Activated T-cell treated with anti-CD3 and anti-CD28 coated beads, Interleukin-2, amount 50 U/mL, for 4 hours (primary cell): ENCODE measurements at regions not wholly inside any gene's neighbourhood (a gene's known extent, or its start where the extent isn't known, plus 50 kb on each side); places are given as distances from the start of the nearest gene placed in this dataset.
A peak's percentile ranks its signal among the peaks of the same experiment; 100 is the strongest.
"Not testable (repeated sequence)": the region's sequence is repeated elsewhere in the genome, so short reads cannot be mapped to it uniquely, and the experiment has no call there.

Source experiments
- ATAC-seq, 2 donors: fragments of 200-7000 bp; cut with Tn5 transposase; one replicate each; pipeline ENCODE4 v1.10.0; 2021
- DNase-seq: peaks from one replicate; pipeline ENCODE4 v3.0.0-alpha.2; 2020
- H3K27me3 Mint-ChIP-seq: one replicate; pipeline ENCODE4 v1.8.0; 2021; ENCODE audit warnings: low read depth, mixed read lengths
- H3K36me3 Mint-ChIP-seq: one replicate; pipeline ENCODE4 v1.8.0; 2022; ENCODE audit warnings: mixed read lengths; ENCODE audit not compliant: insufficient read depth
- H3K4me1 Mint-ChIP-seq: one replicate; pipeline ENCODE4 v1.8.0; 2021; ENCODE audit warnings: low read depth, mixed read lengths
- H3K4me3 Mint-ChIP-seq: one replicate; pipeline ENCODE4 v1.8.0; 2021; ENCODE audit warnings: mild to moderate bottlenecking, moderate library complexity, mixed read lengths
- H3K9me3 Mint-ChIP-seq: one replicate; pipeline ENCODE4 v1.8.0; 2021; ENCODE audit warnings: mixed read lengths

- ATAC-seq (peak in 1 of 2 donors; percentile 28), DNase-seq (no peak)
- H3K9me3 Mint-ChIP-seq = no peaks in the 10 kb centered on the region
- peaks cover 7% of the 10 kb centered on the region for H3K27me3 Mint-ChIP-seq
- H3K4me3 Mint-ChIP-seq = no peak overlapping the region
- peaks cover 5% of the 10 kb centered on the region for H3K4me1 Mint-ChIP-seq
- no peaks in the 10 kb centered on the region for H3K36me3 Mint-ChIP-seq
Observed at GRCh38 chr2:166381-166780, 97.5 kb downstream of the SH3YL1 start.

- Mint-ChIP-seq H3K36me3 (no peaks in the 10 kb centered on the region), H3K4me3 (no peak overlapping the region)
- ATAC-seq = no peak
Observed at GRCh38 chr2:165530-165929, 98.3 kb downstream of the SH3YL1 start.

GRCh38 chr2:162473-163382, 101.1 kb downstream of the SH3YL1 start:
- peaks cover 5% of the 10 kb centered on the region for H3K4me1 Mint-ChIP-seq
- no peak for DNase-seq

More at GRCh38 chr2:165530-165929, 98.3 kb downstream of the SH3YL1 start:
- Mint-ChIP-seq H3K4me1 (peaks cover 5% of the 10 kb centered on the region), H3K27me3 (peaks cover 16% of the 10 kb centered on the region), H3K9me3 (no peaks in the 10 kb centered on the region)
- DNase-seq = no peak

GRCh38 chr2:161729-162128, 102.1 kb downstream of the SH3YL1 start:
- ATAC-seq (no peak), DNase-seq (no peak)
- Mint-ChIP-seq H3K4me1 (peaks cover 5% of the 10 kb centered on the region), H3K27me3 (peaks cover 13% of the 10 kb centered on the region), H3K36me3 (no peaks in the 10 kb centered on the region), H3K4me3 (no peak overlapping the region), H3K9me3 (no peaks in the 10 kb centered on the region)

More at GRCh38 chr2:162473-163382, 101.1 kb downstream of the SH3YL1 start:
- H3K36me3 Mint-ChIP-seq = no peaks in the 10 kb centered on the region
- H3K4me3 Mint-ChIP-seq = no peak overlapping the region
- H3K9me3 Mint-ChIP-seq = no peaks in the 10 kb centered on the region
- H3K27me3 Mint-ChIP-seq = peaks cover 15% of the 10 kb centered on the region
- ATAC-seq = no peak

- ATAC-seq (no peak), DNase-seq (no peak)
- peaks cover 1% of the 10 kb centered on the region for H3K4me1 Mint-ChIP-seq
- no peaks in the 10 kb centered on the region for H3K9me3 Mint-ChIP-seq
- no peaks in the 10 kb centered on the region for H3K36me3 Mint-ChIP-seq
- peaks cover 18% of the 10 kb centered on the region for H3K27me3 Mint-ChIP-seq
- no peak overlapping the region for H3K4me3 Mint-ChIP-seq
Observed at GRCh38 chr2:151553-152334, 105.4 kb upstream of the FAM110C start.

- peaks cover 1% of the 10 kb centered on the region for H3K4me1 Mint-ChIP-seq
- H3K4me3 Mint-ChIP-seq = no peak overlapping the region
- H3K27me3 Mint-ChIP-seq = peaks cover 9% of the 10 kb centered on the region
- H3K36me3 Mint-ChIP-seq = no peaks in the 10 kb centered on the region
- ATAC-seq (no peak), DNase-seq (no peak)
- no peaks in the 10 kb centered on the region for H3K9me3 Mint-ChIP-seq
Observed at GRCh38 chr2:145407-145806, 99.1 kb upstream of the FAM110C start.

GRCh38 chr2:141611-142010, 95.3 kb upstream of the FAM110C start:
- no peak overlapping the region for H3K4me3 Mint-ChIP-seq
- ATAC-seq (no peak), DNase-seq (no peak)
- H3K4me1 Mint-ChIP-seq = no peaks in the 10 kb centered on the region
- no peaks in the 10 kb centered on the region for H3K9me3 Mint-ChIP-seq
- H3K36me3 Mint-ChIP-seq = no peaks in the 10 kb centered on the region
- peaks cover 14% of the 10 kb centered on the region for H3K27me3 Mint-ChIP-seq

GRCh38 chr2:136666-137065, 90.4 kb upstream of the FAM110C start:
- Mint-ChIP-seq H3K27me3 (peaks cover 11% of the 10 kb centered on the region), H3K9me3 (no peaks in the 10 kb centered on the region), H3K4me3 (no peak overlapping the region), H3K4me1 (no peaks in the 10 kb centered on the region), H3K36me3 (no peaks in the 10 kb centered on the region)
- ATAC-seq = no peak
- DNase-seq = no peak

GRCh38 chr2:133675-134593, 87.6 kb upstream of the FAM110C start:
- ATAC-seq (no peak), DNase-seq (no peak)
- no peaks in the 10 kb centered on the region for H3K4me1 Mint-ChIP-seq
- H3K4me3 Mint-ChIP-seq = no peak overlapping the region
- H3K36me3 Mint-ChIP-seq = no peaks in the 10 kb centered on the region
- peaks cover 9% of the 10 kb centered on the region for H3K27me3 Mint-ChIP-seq
- no peaks in the 10 kb centered on the region for H3K9me3 Mint-ChIP-seq

GRCh38 chr2:126769-127168, 80.5 kb upstream of the FAM110C start:
- not testable (repeated sequence) for ATAC-seq, H3K9me3 Mint-ChIP-seq, H3K36me3 Mint-ChIP-seq

GRCh38 chr2:124241-124880, 78.1 kb upstream of the FAM110C start:
- DNase-seq (no peak), ATAC-seq (no peak)
- H3K9me3 Mint-ChIP-seq = no peaks in the 10 kb centered on the region
- H3K36me3 Mint-ChIP-seq = no peaks in the 10 kb centered on the region
- H3K4me1 Mint-ChIP-seq = no peaks in the 10 kb centered on the region
- peaks cover 3% of the 10 kb centered on the region for H3K27me3 Mint-ChIP-seq
- H3K4me3 Mint-ChIP-seq = no peak overlapping the region

More at GRCh38 chr2:126769-127168, 80.5 kb upstream of the FAM110C start:
- H3K27me3 Mint-ChIP-seq, H3K4me3 Mint-ChIP-seq, DNase-seq, H3K4me1 Mint-ChIP-seq: not testable (repeated sequence)

GRCh38 chr2:116953-117352, 70.6 kb upstream of the FAM110C start:
- Mint-ChIP-seq H3K4me1 (no peaks in the 10 kb centered on the region), H3K9me3 (no peaks in the 10 kb centered on the region), H3K27me3 (peaks cover 16% of the 10 kb centered on the region), H3K4me3 (no peak overlapping the region), H3K36me3 (no peaks in the 10 kb centered on the region)
- DNase-seq (no peak), ATAC-seq (no peak)

GRCh38 chr2:115303-115702, 69.0 kb upstream of the FAM110C start:
- no peaks in the 10 kb centered on the region for H3K9me3 Mint-ChIP-seq
- peaks cover 18% of the 10 kb centered on the region for H3K27me3 Mint-ChIP-seq
- DNase-seq (no peak), ATAC-seq (no peak)
- H3K36me3 Mint-ChIP-seq = no peaks in the 10 kb centered on the region
- H3K4me3 Mint-ChIP-seq = no peak overlapping the region
- H3K4me1 Mint-ChIP-seq = no peaks in the 10 kb centered on the region
